ENCODE measurements at regions not wholly inside any gene's neighbourhood (a gene's known extent, or its start where the extent isn't known, plus 50 kb on each side); places are given as distances from the start of the nearest gene placed in this dataset.
A peak's percentile ranks its signal among the peaks of the same experiment; 100 is the strongest.
"Not testable (repeated sequence)": the region's sequence is repeated elsewhere in the genome, so short reads cannot be mapped to it uniquely, and the experiment has no call there.

DNA sequence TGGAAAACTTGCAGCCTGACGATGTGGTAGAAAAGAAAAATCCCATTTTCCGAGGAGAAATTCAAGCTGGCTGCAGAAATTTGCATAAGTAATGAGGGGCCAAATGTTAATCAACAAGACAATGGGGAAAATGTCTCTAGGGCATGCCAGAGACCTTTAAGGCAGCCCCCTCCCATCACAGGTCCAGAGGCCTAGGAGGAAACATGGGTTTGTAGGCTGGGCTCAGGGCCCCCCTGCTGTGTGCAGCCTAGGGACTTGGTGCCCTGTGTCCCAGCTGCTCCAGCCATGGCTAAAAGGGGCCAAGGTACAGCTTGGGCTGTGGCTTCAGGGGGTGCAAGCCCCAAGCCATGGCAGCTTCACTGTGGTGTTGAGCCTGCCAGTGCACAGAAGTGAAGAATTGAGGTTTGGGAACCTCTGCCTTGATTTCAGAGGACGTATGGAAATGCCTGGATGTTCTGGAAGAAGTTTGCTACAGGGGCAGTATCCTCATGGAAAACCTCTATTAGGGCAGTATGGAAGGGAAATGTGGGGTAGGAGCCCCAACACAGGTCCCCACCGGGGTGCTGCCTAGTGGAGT lies 75.9 kb upstream of the CADPS start:
- no peak overlapping the region for H3K27ac ChIP-seq (ENCODE audit: low read depth, low read length, poor library complexity, severe bottlenecking)

DNA sequence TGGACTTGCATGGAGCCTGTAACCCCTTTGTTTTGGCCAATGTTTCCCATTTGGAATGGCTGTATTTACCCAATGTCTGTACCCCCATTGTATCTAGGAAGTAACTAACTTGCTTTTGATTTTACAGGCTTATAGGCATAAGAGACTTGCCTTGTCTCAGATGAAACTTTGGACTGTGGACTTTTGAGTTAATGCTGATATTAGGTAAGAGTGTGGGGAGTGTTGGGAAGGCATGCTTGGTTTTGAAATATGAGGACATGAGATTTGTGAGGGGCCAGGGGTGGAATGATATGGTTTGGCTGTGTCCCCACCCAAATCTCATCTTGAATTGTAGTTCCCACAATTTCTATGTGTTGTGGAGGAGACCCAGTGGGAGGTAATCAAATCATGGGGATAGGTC lies 76.7 kb upstream of the CADPS start:
- not testable (repeated sequence) for H3K9me3 ChIP-seq (ENCODE audit: low read length); H3K9me2 ChIP-seq (ENCODE audit: low read depth, low read length); H3K79me2 ChIP-seq (ENCODE audit: insufficient read depth, low read length); H3K27me3 ChIP-seq (ENCODE audit: insufficient read depth, low read length); H2AFZ ChIP-seq (ENCODE audit: low read length); H3K36me3 ChIP-seq (ENCODE audit: insufficient read depth, low read length); H3K27ac ChIP-seq (ENCODE audit: low read depth, low read length, poor library complexity, severe bottlenecking); H3F3A ChIP-seq (ENCODE audit: insufficient read depth, low read length); H3K4me3 ChIP-seq (ENCODE audit: low read depth, low read length, poor library complexity, severe bottlenecking); H3K4me2 ChIP-seq (ENCODE audit: low read length); H3K9ac ChIP-seq (ENCODE audit: low read length); H4K20me1 ChIP-seq (ENCODE audit: insufficient read depth, low read length)
- peaks cover 28% of the 10 kb centered on the region for H3K4me1 ChIP-seq (ENCODE audit: insufficient read depth, low read length, severe bottlenecking)

More for the DNA sequence above, 75.9 kb upstream of the CADPS start:
- H3K4me2 ChIP-seq (ENCODE audit: low read length), result peak overlapping the region; percentile 29; the same call in 1 of the 2 replicates
- H3K9me3 ChIP-seq (ENCODE audit: low read length), result no peaks in the 10 kb centered on the region
- H3K36me3 ChIP-seq (ENCODE audit: insufficient read depth, low read length), result no peaks in the 10 kb centered on the region; the same call in 1 of the 2 replicates
- no peaks in the 10 kb centered on the region for H4K20me1 ChIP-seq (ENCODE audit: insufficient read depth, low read length)
- TF ChIP-seq EZH2 (IDR thresholded peaks at IDR 0.05; ENCODE audit: borderline replicate concordance, low read length), result no peak
- TF ChIP-seq, protein P1, sequence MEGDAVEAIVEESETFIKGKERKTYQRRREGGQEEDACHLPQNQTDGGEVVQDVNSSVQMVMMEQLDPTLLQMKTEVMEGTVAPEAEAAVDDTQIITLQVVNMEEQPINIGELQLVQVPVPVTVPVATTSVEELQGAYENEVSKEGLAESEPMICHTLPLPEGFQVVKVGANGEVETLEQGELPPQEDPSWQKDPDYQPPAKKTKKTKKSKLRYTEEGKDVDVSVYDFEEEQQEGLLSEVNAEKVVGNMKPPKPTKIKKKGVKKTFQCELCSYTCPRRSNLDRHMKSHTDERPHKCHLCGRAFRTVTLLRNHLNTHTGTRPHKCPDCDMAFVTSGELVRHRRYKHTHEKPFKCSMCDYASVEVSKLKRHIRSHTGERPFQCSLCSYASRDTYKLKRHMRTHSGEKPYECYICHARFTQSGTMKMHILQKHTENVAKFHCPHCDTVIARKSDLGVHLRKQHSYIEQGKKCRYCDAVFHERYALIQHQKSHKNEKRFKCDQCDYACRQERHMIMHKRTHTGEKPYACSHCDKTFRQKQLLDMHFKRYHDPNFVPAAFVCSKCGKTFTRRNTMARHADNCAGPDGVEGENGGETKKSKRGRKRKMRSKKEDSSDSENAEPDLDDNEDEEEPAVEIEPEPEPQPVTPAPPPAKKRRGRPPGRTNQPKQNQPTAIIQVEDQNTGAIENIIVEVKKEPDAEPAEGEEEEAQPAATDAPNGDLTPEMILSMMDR (IDR thresholded peaks at IDR 0.05; ENCODE audit: low read length), result no peak
- H3K27me3 ChIP-seq (ENCODE audit: insufficient read depth, low read length), result no peaks in the 10 kb centered on the region
- H3K4me3 ChIP-seq (ENCODE audit: low read depth, low read length, poor library complexity, severe bottlenecking), result peak overlapping the region; percentile 41
- H2AFZ ChIP-seq (ENCODE audit: low read length), result no peak overlapping the region
- no peaks in the 10 kb centered on the region for H3K79me2 ChIP-seq (ENCODE audit: insufficient read depth, low read length)
- H3F3A ChIP-seq (ENCODE audit: insufficient read depth, low read length), result no peaks in the 10 kb centered on the region
- peak overlapping the region; percentile 36; the same call in 1 of the 2 replicates for H3K9ac ChIP-seq (ENCODE audit: low read length)
- H3K4me1 ChIP-seq (ENCODE audit: insufficient read depth, low read length, severe bottlenecking), result peaks cover 27% of the 10 kb centered on the region
- H3K9me2 ChIP-seq (ENCODE audit: low read depth, low read length), result no peaks in the 10 kb centered on the region

DNA sequence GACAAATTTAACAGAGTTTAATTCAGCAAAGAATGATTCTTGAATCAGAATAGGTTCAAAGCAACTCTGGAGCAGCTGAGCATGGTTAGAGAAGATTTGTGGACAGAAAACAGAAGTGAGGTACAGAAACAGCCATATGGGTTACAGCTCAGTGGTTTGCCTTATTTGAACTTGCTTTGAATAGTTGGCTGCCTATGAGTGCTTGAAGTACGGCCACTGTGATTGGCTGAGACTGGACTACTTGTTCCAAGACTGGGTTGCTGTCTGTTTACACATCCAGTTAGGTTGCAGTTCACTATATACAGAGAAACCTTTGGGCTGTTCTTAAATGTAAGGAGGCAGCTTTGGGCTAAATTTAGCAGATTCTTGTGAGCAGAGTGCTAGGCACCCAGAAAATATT lies 79.4 kb upstream of the CADPS start:
- Histone ChIP-seq H4K20me1 (ENCODE audit: insufficient read depth, low read length) (no peaks in the 10 kb centered on the region), H3K27ac (ENCODE audit: low read depth, low read length, poor library complexity, severe bottlenecking) (peak overlapping the region; percentile 79), H3K36me3 (ENCODE audit: insufficient read depth, low read length) (no peaks in the 10 kb centered on the region; the same call in 1 of the 2 replicates), H2AFZ (ENCODE audit: low read length) (no peak overlapping the region), H3K4me3 (ENCODE audit: low read depth, low read length, poor library complexity, severe bottlenecking) (peak overlapping the region; percentile 26), H3K27me3 (ENCODE audit: insufficient read depth, low read length) (no peaks in the 10 kb centered on the region), H3K9me3 (ENCODE audit: low read length) (no peaks in the 10 kb centered on the region), H3K4me1 (ENCODE audit: insufficient read depth, low read length, severe bottlenecking) (peaks cover 28% of the 10 kb centered on the region), H3K9ac (ENCODE audit: low read length) (peak overlapping the region; percentile 34; the same call in 1 of the 2 replicates), H3F3A (ENCODE audit: insufficient read depth, low read length) (no peaks in the 10 kb centered on the region), H3K79me2 (ENCODE audit: insufficient read depth, low read length) (no peaks in the 10 kb centered on the region), H3K9me2 (ENCODE audit: low read depth, low read length) (no peaks in the 10 kb centered on the region), H3K4me2 (ENCODE audit: low read length) (peak overlapping the region; percentile 41)
- TF ChIP-seq, protein P1 (IDR thresholded peaks at IDR 0.05; ENCODE audit: low read length), result no peak
- TF ChIP-seq EZH2 (IDR thresholded peaks at IDR 0.05; ENCODE audit: borderline replicate concordance, low read length), result no peak

DNA sequence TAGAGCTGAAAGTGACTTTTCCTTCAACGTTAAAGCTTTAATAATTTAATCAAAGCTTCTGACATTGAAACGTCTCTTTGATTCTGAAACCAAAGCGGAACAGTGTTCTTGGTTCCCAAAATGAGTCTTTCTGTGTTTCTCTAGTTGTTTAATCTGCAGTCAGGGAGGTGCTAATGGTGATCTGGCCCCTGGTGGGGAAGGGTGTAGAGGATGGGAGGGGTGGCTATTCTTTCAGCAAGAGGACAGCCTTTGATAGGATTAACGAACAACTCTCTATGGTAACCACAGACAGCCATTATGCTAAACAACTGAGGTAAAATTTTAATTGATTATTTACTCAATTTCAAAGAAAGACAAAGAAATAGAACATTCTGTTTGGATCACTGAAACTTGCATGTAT lies 79.9 kb upstream of the CADPS start:
- Histone ChIP-seq H3K36me3 (ENCODE audit: insufficient read depth, low read length) (no peaks in the 10 kb centered on the region; the same call in 1 of the 2 replicates), H3K9me2 (ENCODE audit: low read depth, low read length) (no peaks in the 10 kb centered on the region), H3K9me3 (ENCODE audit: low read length) (no peaks in the 10 kb centered on the region), H3K27ac (ENCODE audit: low read depth, low read length, poor library complexity, severe bottlenecking) (peak overlapping the region; percentile 79), H3K4me3 (ENCODE audit: low read depth, low read length, poor library complexity, severe bottlenecking) (peak overlapping the region; percentile 26), H4K20me1 (ENCODE audit: insufficient read depth, low read length) (no peaks in the 10 kb centered on the region), H2AFZ (ENCODE audit: low read length) (no peak overlapping the region), H3K9ac (ENCODE audit: low read length) (peak overlapping the region; percentile 34), H3K27me3 (ENCODE audit: insufficient read depth, low read length) (no peaks in the 10 kb centered on the region), H3F3A (ENCODE audit: insufficient read depth, low read length) (no peaks in the 10 kb centered on the region), H3K79me2 (ENCODE audit: insufficient read depth, low read length) (no peaks in the 10 kb centered on the region), H3K4me2 (ENCODE audit: low read length) (peak overlapping the region; percentile 41), H3K4me1 (ENCODE audit: insufficient read depth, low read length, severe bottlenecking) (peaks cover 28% of the 10 kb centered on the region)
- no peak for TF ChIP-seq EZH2 (IDR thresholded peaks at IDR 0.05; ENCODE audit: borderline replicate concordance, low read length)
- TF ChIP-seq, protein P1 (IDR thresholded peaks at IDR 0.05; ENCODE audit: low read length), result no peak
